Esophagus squamous epithelium (tissue), 4 donors: ENCODE measurements at regions not wholly inside any gene's neighbourhood (a gene's known extent, or its start where the extent isn't known, plus 50 kb on each side); places are given as distances from the start of the nearest gene placed in this dataset.

Experiments used
- CTCF ChIP-seq, 6 experiments: fragments of 450-650 bp in 4 of 6; fragments of 200-600 bp in 2 of 6; sonication (generic) in 2 of 6; IDR thresholded peaks; one replicate each; pipeline ENCODE4 v1.5.1; 2016 to 2019; ENCODE audit warnings: antibody characterized with exemption in 6 of 6, mild to moderate bottlenecking in 4 of 6, moderate library complexity in 4 of 6
- POLR2A ChIP-seq, 4 donors: fragments of 450-650 bp; IDR thresholded peaks; one replicate each; pipeline ENCODE4 v1.6.1; 2017; ENCODE audit warnings: antibody characterized with exemption in 4 of 4, mild to moderate bottlenecking in 4 of 4, moderate library complexity in 3 of 4

GRCh38 chr4:36574816-36575215 is 293.4 kb downstream of the DTHD1 start:
- TF ChIP-seq CTCF (IDR thresholded peaks at IDR 0.05) (no peak), POLR2A (IDR thresholded peaks at IDR 0.05) (no peak)
